ENCODE measurements at regions not wholly inside any gene's neighbourhood (a gene's known extent, or its start where the extent isn't known, plus 50 kb on each side); places are given as distances from the start of the nearest gene placed in this dataset.

DNA sequence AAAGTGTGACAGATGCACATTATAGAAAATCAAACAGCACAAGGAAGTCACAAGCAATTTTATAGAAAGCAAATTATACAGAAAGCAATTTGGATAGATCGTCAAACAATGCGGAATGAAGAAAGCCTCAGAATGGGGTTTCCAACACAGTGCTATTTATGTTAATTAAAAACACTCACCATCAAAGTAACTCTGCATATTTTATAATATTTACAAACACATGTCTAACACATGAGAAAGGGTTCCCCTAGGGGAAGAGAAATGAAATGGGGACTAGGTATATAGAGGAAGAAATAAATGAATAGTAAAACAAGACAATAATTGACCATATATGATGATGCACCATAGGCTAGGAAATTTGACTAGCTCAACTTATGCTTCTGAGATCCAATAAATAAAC is 171.2 kb upstream of the XYLT1 start:
- Mint-ChIP-seq H3K9me3 (ENCODE audit: low read depth) (peaks cover 20% of the 10 kb centered on the region), H3K27ac (ENCODE audit: unreplicated experiment) (no peak overlapping the region), H3K4me3 (ENCODE audit: unreplicated experiment) (no peak overlapping the region), H3K36me3 (ENCODE audit: low read depth) (peaks cover 2% of the 10 kb centered on the region), H3K4me1 (ENCODE audit: low read depth) (no peaks in the 10 kb centered on the region), H3K27me3 (ENCODE audit: low read depth) (no peaks in the 10 kb centered on the region)
- DNase-seq (ENCODE audit: low spot score), result no peak
- TF ChIP-seq, protein P1, sequence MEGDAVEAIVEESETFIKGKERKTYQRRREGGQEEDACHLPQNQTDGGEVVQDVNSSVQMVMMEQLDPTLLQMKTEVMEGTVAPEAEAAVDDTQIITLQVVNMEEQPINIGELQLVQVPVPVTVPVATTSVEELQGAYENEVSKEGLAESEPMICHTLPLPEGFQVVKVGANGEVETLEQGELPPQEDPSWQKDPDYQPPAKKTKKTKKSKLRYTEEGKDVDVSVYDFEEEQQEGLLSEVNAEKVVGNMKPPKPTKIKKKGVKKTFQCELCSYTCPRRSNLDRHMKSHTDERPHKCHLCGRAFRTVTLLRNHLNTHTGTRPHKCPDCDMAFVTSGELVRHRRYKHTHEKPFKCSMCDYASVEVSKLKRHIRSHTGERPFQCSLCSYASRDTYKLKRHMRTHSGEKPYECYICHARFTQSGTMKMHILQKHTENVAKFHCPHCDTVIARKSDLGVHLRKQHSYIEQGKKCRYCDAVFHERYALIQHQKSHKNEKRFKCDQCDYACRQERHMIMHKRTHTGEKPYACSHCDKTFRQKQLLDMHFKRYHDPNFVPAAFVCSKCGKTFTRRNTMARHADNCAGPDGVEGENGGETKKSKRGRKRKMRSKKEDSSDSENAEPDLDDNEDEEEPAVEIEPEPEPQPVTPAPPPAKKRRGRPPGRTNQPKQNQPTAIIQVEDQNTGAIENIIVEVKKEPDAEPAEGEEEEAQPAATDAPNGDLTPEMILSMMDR (IDR thresholded peaks at IDR 0.05), result no peak

DNA sequence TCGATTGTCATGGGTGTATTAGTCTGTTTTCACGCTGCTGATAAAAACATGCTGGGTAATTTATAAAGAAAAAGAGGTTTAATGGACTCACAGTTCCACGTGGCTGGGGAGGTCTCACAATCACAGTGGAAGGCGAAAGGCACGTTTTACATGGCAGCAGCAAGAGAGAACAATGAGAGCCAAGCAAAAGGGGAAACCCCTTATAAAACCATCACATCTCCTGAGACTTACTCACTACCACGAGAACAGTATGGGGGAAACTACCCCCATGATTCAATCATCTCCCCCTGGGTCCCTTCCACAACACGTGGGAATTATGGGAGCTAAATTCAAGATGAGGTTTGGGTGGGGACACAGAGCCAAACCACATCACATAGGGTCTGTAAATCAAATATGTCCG is 167.4 kb upstream of the XYLT1 start:
- TF ChIP-seq, protein P1 (IDR thresholded peaks at IDR 0.05), result no peak
- Mint-ChIP-seq H3K4me3 (ENCODE audit: unreplicated experiment) (no peak overlapping the region), H3K27ac (ENCODE audit: unreplicated experiment) (no peak overlapping the region)

DNA sequence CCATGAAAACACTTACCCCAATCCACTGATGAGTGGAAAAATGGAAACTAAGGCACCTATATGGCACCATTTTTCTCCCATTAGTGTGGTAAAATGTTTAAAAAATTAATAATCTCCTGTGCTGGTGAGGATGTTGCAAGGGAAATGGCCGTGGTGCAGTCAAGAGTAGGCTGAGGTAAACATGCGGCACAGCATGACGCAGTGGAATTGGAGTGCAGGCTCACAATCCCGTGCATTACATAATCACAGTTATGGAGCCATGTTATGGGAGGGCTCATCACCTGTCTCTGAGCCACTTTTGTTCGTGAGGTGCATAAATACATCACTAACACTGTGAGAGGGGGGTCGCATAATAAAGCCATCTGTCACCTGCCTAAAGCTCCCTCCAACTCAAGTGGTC is 164.4 kb upstream of the XYLT1 start:
- Mint-ChIP-seq H3K27ac (ENCODE audit: unreplicated experiment) (no peak overlapping the region), H3K4me1 (ENCODE audit: low read depth) (no peaks in the 10 kb centered on the region), H3K9me3 (ENCODE audit: low read depth) (no peaks in the 10 kb centered on the region), H3K36me3 (ENCODE audit: low read depth) (no peaks in the 10 kb centered on the region), H3K27me3 (ENCODE audit: low read depth) (no peaks in the 10 kb centered on the region), H3K4me3 (ENCODE audit: unreplicated experiment) (no peak overlapping the region)
- no peak for DNase-seq (ENCODE audit: low spot score)
- TF ChIP-seq, protein P1 (IDR thresholded peaks at IDR 0.05), result no peak

More for the DNA sequence above, 167.4 kb upstream of the XYLT1 start:
- no peaks in the 10 kb centered on the region for H3K4me1 Mint-ChIP-seq (ENCODE audit: low read depth)
- H3K36me3 Mint-ChIP-seq (ENCODE audit: low read depth), result no peaks in the 10 kb centered on the region
- peaks cover 6% of the 10 kb centered on the region for H3K9me3 Mint-ChIP-seq (ENCODE audit: low read depth)
- DNase-seq (ENCODE audit: low spot score), result no peak
- no peaks in the 10 kb centered on the region for H3K27me3 Mint-ChIP-seq (ENCODE audit: low read depth)

DNA sequence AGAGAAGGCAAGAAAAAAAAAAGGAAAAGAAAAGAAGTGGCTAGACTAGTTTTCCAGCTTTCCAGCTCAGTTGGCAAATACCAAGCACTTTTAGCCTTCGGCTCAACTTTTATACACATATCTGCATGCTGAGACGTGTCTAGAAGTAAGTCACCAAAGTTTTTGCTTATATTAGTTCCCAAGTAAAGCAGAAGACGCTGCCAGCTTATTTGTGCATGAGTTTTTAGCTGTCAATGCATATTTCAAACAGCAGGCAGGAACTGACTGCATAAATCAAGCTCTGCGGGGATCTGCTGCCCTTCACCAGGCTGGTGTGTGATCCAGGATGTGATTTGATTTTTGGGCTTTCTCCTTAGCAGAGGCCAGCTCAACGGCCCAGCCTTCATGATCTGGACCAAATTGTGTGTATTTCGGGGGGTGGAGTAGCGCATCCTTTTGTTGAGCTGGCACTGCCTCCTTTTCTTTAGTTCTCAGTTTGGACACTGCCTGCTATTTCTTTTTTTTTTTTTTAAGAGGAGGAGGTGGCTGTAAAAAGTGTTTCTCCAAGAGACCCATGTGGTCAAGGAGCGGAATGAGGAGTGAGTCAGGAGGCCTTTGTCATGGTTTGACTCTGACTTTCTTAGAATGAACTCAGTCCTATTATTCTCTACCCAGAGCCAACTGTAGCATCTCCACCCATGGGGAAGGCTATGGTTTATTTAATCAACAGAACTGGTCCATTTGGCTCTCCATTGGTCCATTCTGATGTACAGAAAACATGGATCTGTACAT is 162.6 kb upstream of the XYLT1 start:
- TF ChIP-seq, protein P1 (IDR thresholded peaks at IDR 0.05), result no peak
- no peaks in the 10 kb centered on the region for H3K27me3 Mint-ChIP-seq (ENCODE audit: low read depth)
- peaks cover 3% of the 10 kb centered on the region for H3K9me3 Mint-ChIP-seq (ENCODE audit: low read depth)
- no peaks in the 10 kb centered on the region for H3K4me1 Mint-ChIP-seq (ENCODE audit: low read depth)
- H3K4me3 Mint-ChIP-seq (ENCODE audit: unreplicated experiment), result no peak overlapping the region
- no peak overlapping the region for H3K27ac Mint-ChIP-seq (ENCODE audit: unreplicated experiment)
- H3K36me3 Mint-ChIP-seq (ENCODE audit: low read depth), result no peaks in the 10 kb centered on the region
- DNase-seq (ENCODE audit: low spot score), result no peak

DNA sequence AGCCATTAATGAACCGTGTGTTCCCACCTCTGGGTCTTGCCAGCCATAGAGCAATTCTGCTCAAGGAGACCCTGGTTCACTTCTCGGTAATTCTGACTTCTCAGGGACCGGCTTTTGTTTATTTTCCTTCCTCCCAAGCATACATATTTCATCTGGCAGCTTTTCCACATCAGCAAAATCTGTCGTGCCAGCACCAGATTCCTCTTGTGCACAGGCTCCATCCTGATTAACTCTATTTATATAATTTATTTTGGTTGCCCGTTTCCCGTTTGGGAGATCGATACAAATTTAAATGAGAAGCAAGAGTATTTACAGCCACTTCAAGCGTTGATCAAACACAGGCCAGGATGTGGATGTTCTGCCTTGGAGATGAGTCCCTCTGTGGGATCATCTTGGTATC is 161.9 kb upstream of the XYLT1 start:
- Mint-ChIP-seq H3K36me3 (ENCODE audit: low read depth) (no peaks in the 10 kb centered on the region), H3K27me3 (ENCODE audit: low read depth) (no peaks in the 10 kb centered on the region), H3K27ac (ENCODE audit: unreplicated experiment) (no peak overlapping the region), H3K4me3 (ENCODE audit: unreplicated experiment) (no peak overlapping the region), H3K9me3 (ENCODE audit: low read depth) (peaks cover 3% of the 10 kb centered on the region), H3K4me1 (ENCODE audit: low read depth) (no peaks in the 10 kb centered on the region)
- no peak for DNase-seq (ENCODE audit: low spot score)
- TF ChIP-seq, protein P1 (IDR thresholded peaks at IDR 0.05), result no peak
